ENCODE measurements at regions not wholly inside any gene's neighbourhood (a gene's known extent, or its start where the extent isn't known, plus 50 kb on each side); places are given as distances from the start of the nearest gene placed in this dataset.

- no peak for DNase-seq (ENCODE audit: low spot score)
- in situ Hi-C loops (cut with MboI; ENCODE audit: low pct_unique_long_range_greater_than_20kb, low sequenced_read_pairs, unreplicated experiment): no loop called here
- no peak for TF ChIP-seq CTCF (IDR thresholded peaks at IDR 0.05; ENCODE audit: extremely low read depth, insufficient read depth, missing control alignments)
Measured at GRCh38 chr3:44111482-44111881, 130.2 kb upstream of the TOPAZ1 start.

GRCh38 chr3:44114142-44114541, 127.5 kb upstream of the TOPAZ1 start:
- DNase-seq (ENCODE audit: low spot score): peak; percentile 59
- TF ChIP-seq CTCF (IDR thresholded peaks at IDR 0.05; ENCODE audit: extremely low read depth, insufficient read depth, missing control alignments): peak; percentile 80
- in situ Hi-C loops (cut with MboI; ENCODE audit: low pct_unique_long_range_greater_than_20kb, low sequenced_read_pairs, unreplicated experiment): no loop called here

- in situ Hi-C loops (cut with MboI; ENCODE audit: low pct_unique_long_range_greater_than_20kb, low sequenced_read_pairs, unreplicated experiment): no loop called here
- DNase-seq (ENCODE audit: low spot score): no peak
- no peak for TF ChIP-seq CTCF (IDR thresholded peaks at IDR 0.05; ENCODE audit: extremely low read depth, insufficient read depth, missing control alignments)
Measured at GRCh38 chr3:44117239-44117638, 124.4 kb upstream of the TOPAZ1 start.

- no peak for DNase-seq (ENCODE audit: low spot score)
- TF ChIP-seq CTCF (IDR thresholded peaks at IDR 0.05; ENCODE audit: extremely low read depth, insufficient read depth, missing control alignments): no peak
- in situ Hi-C loops (cut with MboI; ENCODE audit: low pct_unique_long_range_greater_than_20kb, low sequenced_read_pairs, unreplicated experiment): no loop called here
Measured at GRCh38 chr3:44117736-44118135, 124.0 kb upstream of the TOPAZ1 start.

- no peak for DNase-seq (ENCODE audit: low spot score)
- TF ChIP-seq CTCF (IDR thresholded peaks at IDR 0.05; ENCODE audit: extremely low read depth, insufficient read depth, missing control alignments): no peak
- in situ Hi-C loops (cut with MboI; ENCODE audit: low pct_unique_long_range_greater_than_20kb, low sequenced_read_pairs, unreplicated experiment): no loop called here
Measured at GRCh38 chr3:44120721-44121582, 120.7 kb upstream of the TOPAZ1 start.

GRCh38 chr3:44125246-44125645, 116.4 kb upstream of the TOPAZ1 start:
- no peak for DNase-seq (ENCODE audit: low spot score)
- TF ChIP-seq CTCF (IDR thresholded peaks at IDR 0.05; ENCODE audit: extremely low read depth, insufficient read depth, missing control alignments): no peak
- in situ Hi-C loops (cut with MboI; ENCODE audit: low pct_unique_long_range_greater_than_20kb, low sequenced_read_pairs, unreplicated experiment): no loop called here
